HG03139 (cell line): ENCODE measurements at regions not wholly inside any gene's neighbourhood (a gene's known extent, or its start where the extent isn't known, plus 50 kb on each side); places are given as distances from the start of the nearest gene placed in this dataset.
"Not testable (repeated sequence)": the region's sequence is repeated elsewhere in the genome, so short reads cannot be mapped to it uniquely, and the experiment has no call there.

Source experiments
- ATAC-seq: cut with Tn5 transposase; IDR thresholded peaks from one replicate; pipeline ENCODE4 v1.9.1; 2021; ENCODE audit not compliant: unreplicated experiment

DNA sequence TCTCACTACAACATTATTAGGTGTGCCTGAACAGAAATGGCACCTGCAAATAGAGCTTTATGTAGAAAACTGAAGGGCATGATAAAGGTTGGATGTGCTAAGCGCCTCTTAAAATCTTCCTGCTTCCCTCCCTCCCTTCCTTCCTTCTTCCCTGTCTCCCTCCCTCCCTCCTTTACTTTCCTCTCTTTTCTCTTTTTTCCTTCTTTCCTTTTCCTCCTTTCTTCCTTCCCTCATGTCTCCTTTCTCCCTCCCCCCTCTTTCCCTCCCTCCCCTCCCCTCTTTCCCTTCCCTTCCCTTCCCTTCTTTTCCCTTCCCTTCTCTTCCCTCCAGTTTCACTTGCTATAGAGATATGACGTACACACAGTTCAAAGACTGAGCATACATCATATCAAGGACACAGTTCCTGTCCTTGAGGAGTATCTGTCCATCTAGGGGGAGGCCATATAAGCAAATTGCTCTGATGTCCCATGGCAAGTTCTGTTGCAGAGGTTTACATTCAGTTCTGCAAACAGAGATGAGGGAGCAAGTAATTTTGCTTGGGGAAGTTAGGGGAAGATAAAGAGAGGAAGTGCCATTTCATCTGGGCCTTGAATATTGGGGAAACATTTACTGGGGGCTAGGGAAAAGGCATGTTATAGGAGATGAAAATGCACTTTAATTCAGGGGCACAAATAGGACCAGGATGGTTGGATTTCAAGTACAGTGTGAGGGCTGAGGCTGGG is 79.0 kb upstream of the EEF1E1 start:
- ATAC-seq, result no peak

DNA sequence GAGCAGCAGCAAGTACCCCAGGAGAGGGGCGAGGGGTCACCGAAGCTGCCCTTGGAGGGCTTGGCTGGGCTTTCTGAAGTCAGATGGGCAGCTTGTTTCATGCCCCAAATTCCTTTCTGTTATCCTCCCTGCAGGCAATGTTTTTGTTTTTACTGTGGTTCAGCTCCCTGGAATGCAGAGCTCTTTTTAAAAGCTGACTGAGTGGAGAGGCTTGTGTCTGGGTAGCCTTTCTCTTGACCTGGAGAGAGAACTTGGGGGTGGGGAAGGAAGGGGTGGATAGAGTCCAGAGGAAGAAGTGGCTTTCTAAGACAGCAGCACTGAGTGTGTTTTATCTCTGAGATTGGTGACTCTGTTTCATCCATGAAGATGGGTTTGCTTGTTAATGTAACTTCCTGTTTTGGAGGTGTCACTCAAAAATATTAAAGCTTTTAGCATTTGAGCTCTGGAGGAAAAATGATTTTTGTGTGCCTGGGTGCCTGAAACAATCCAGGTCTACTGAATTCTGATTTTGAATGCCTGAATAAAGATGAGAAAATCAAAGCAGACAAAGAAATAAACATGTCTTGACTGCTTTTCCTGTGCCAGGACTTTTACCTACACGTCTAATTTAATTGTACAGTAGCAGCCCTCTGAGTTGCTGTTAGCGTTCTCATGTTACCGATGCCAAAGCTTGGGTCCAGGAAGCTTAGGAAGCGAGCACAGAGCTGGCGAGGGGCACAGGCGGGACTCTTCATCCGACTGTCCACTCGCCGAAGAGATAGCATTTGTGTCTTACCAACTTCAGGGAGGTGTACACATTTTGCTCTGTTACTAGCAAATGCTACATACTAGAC is 78.2 kb upstream of the EEF1E1 start:
- no peak for ATAC-seq

GRCh38 chr6:8177721-8178120 is 75.4 kb upstream of the EEF1E1 start:
- ATAC-seq, result no peak

DNA sequence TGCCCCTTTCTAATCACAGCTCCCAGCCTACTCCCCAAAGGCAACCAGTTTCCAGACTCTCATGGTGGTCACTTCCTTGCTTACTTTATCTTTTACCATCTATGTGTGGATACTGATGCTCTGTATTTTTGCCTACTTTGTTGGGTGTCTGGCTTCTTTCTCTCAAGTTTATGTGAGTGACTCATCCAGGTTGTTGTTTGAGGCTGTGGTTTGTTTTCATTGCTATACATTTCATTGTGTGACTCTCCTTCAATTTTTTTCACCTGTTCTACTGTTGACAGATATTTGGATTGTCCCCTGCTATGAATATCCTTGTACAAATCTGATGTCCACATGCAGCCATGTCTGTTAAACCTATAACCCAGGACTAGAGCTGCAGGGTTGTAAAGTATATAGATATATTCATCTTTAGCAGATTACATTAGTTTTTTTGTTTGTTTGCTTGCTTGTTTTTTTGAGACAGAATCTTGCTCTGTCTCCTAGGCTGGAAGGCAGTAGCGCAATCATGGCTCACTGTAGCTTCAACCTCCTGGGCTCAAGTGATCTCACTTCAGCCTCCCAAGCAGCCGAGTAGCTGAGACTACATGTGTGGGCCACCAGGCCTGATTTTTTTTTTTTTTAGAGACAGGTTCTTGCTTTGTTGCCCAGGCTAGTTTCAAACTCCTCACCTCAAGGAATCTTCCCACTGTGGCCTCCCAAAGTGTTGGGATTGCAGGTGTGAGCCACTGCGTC is 72.9 kb upstream of the EEF1E1 start:
- no peak for ATAC-seq

DNA sequence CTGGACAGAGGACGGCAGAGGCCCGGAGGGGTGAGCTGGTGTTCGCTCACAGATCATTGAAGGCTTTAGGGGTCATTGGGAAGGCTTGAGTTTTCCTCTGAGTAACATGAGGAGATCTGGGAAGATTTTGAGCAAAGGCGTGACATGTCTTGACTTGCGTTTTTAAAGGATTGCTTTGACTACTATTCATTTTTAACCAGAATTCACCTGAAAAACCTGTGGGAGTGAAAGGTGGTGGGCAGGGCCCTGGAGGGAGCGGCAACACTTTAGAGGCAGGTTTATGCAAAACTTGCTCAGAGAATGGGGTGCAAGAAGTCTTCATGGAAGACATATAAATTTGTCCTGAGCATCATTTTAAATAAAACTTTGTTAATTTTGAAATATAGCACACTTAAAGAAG is 72.2 kb upstream of the EEF1E1 start:
- ATAC-seq, result no peak

DNA sequence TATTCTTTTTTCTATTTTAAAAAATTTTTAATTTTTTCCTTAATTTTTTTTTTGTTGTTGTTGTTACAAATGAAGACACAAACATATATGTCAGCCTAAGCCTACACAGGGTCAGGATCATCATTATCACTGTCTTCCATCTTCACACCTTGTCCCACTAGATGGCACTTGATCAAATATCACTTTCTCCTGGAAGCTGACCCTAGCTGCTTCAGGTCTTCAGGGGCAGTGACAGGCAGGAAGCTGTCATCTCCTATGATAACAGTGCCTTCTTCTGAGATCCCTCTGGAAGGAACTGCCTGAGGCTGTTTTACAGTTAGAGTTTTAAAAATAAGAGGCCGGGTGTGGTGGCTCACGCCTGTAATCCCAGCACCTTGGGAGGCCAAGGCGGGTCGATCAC is 70.2 kb upstream of the EEF1E1 start:
- no peak for ATAC-seq

GRCh38 chr6:8170754-8171153 is 68.4 kb upstream of the EEF1E1 start:
- ATAC-seq, result no peak

DNA sequence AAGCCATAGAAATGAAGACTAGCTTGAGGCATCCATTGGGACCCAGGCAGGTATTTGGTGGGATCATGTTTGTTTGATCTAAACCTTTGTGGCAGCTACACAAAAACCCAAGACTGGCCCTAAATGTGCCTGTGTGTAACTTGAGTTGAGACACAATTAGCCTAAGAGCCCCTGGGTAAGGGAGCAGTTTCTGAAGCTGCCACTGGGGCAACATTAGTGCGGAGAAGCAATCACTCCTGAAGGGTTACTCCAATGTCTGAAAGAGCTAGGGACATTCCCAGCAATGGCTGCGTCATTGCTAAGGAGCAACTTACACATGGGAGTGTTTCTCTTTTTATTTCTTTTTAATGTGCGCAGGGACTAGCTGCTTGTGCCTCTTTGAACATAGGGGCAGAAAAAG is 67.9 kb upstream of the EEF1E1 start:
- ATAC-seq, result no peak

DNA sequence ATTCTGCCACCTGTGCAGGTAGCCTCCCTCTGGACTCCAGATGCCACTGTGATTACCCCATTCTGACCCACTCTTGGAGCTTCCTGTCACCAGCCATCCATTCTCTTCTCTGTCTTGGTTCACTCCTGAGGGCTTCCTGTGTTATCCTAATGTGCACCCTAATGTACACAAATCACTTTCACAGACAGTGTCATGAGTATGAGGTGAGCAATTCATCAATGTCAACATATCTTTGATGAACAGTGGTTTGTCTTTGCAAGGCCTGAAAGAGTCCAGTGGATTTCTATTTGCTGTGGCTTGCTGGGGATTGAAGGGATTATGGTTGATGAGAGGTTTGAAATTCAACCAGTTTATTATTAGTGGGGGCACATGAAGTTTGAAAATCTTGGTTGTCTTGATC is 63.8 kb upstream of the EEF1E1 start:
- no peak for ATAC-seq

DNA sequence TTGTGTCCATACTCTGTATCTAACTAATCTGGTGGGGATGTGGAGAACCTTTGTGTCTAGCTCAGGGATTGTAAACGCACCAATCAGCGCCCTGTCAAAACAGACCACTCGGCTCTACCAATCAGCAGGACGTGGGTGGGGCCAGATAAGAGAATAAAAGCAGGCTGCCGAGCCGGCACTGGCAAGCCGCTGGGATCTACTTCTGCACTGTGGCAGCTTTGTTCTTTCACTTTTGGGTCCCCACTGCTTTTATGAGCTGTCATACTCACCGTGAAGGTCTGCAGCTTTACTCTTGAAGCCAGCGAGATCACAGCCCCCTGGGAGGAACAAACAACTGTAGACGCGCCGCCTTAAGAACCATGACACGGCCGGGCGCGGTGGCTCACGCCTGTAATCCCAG is 62.7 kb upstream of the EEF1E1 start:
- not testable (repeated sequence) for ATAC-seq

- ATAC-seq, result not testable (repeated sequence)
Observed at GRCh38 chr6:8164281-8164680, 61.9 kb upstream of the EEF1E1 start.

DNA sequence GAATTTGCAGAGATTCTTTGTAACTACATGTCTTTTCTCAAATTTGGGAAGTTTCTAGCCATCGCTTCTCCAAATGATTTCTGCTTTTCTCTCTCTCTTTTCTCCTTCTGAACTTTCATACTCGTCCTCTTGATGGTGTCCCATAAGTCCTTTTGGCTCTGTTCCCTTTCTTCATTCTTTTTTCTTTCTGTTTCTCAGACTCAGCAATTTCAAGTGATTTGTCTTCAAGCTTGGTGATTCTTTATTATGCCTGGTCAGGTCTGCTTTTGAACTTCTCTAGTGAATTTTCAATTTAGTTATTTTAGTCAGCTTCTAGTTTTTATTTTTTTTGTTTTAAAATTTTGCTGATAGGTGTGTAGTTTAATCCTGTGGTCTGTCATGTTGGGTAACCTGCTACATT is 57.6 kb upstream of the EEF1E1 start:
- no peak for ATAC-seq

- no peak for ATAC-seq
Observed at GRCh38 chr6:8157839-8158238, 55.5 kb upstream of the EEF1E1 start.

GRCh38 chr6:8155259-8156012 is 53.1 kb upstream of the EEF1E1 start:
- ATAC-seq, result no peak
